GM18870 (cell line): ENCODE measurements at regions not wholly inside any gene's neighbourhood (a gene's known extent, or its start where the extent isn't known, plus 50 kb on each side); places are given as distances from the start of the nearest gene placed in this dataset.

ENCODE experiments used
- ATAC-seq: cut with Tn5 transposase; IDR thresholded peaks from one replicate; pipeline ENCODE4 v1.9.1; 2021; ENCODE audit warnings: moderate library complexity; ENCODE audit not compliant: unreplicated experiment

DNA sequence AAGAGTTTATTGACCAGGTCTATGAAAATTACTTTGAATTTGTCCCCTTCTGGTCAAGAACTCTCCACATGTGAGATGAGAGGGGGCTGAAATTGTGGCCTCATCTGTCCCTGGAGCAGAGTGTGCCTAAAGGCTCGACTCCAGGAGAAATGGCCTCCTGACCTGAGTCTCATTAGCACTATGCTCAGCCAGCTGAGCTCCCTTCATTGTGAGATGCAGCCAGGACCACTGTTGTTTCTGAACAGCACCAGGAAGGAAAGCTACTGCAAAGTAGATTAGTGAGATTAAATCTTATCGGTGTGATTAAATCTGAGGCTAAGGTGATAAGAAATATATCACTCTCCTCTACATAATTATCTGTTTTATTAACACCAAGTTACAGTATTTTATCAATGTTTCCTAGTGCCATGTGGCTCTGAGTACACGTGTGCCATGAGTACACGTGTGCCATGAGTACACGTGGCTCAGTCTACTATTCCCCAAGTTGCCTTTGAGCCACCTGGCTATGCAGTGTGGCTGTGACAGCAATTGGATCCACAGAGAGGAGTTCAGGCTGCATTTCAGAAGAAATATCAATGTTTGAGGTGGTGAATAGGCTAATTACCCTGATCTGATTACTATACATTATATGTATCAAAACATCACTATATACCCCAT, 126.9 kb downstream of the IPMK start:
- no peak for ATAC-seq

DNA sequence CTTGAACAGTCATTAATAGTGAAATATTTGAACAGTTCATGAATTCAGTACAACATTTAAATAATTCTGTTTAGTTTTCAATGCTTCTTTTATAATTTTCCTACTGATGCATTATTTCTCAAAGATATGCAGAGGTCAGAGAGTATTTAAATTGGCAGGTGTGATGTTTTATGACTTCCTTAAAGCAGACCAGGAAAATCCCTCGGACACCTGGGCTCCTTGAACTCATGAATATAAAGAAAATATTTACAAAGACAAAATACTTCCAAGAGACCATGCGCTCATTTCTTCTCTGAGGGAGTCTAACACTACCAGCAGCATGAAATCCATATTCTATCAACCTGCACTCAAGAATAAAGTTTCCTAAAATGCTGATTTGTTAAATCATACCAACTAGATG, 127.6 kb downstream of the IPMK start:
- ATAC-seq, result no peak

DNA sequence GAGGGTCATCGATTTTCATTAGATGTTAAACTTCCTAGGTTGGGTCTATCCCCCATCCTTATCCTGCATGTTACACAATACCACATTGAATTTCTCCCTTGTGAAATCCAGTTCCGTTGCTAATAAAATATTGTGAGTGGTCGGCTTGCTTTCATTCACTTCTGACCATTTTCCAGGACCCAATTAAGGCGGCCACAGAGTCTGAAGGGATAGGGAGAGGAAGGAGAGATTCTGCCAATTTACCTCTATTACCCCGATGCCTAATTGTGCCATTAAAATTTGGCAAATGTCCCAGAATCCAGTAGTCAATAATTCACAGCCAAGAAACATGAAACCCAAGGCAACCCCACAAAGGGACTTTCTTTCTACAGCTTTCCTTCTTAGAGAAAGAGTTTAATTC, 129.9 kb downstream of the IPMK start:
- ATAC-seq, result no peak

DNA sequence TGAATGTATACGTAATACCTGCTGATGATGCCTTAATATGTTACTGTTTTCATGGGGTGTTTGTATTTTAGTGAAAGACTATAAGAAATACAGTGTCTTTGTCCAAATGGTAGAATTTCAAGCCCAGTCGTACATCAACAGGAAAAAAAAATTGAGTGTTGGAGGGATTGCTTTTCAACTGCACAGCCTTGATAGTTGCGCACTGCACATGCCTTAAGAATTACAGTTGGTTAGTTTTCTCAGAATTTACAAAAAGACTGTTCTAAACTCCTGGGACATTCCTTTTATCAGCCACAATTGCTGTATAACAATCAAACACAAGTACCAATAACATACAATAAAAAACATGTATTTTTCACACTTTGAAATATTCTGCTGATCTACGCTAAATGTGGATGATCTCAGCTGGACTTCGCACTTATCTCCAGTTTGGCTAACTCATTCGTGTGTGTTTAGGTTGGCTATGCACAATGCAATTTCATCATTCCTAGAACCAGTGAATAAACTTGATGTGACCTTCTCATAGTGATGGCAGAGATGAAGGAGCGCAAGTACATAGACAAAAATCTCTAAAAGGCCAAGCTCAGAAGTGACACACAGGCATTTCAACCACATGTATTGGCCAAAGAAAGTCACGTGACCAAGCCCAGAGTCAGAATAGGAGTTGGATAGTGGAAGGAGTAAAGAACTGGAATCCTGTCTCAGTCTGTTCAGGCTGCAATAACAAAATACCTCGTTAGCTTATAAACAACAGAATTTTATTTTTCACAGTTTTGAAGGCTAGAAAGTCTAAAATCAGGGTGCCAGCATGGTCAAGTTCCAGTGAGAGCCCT, 152.3 kb downstream of the IPMK start:
- no peak for ATAC-seq

DNA sequence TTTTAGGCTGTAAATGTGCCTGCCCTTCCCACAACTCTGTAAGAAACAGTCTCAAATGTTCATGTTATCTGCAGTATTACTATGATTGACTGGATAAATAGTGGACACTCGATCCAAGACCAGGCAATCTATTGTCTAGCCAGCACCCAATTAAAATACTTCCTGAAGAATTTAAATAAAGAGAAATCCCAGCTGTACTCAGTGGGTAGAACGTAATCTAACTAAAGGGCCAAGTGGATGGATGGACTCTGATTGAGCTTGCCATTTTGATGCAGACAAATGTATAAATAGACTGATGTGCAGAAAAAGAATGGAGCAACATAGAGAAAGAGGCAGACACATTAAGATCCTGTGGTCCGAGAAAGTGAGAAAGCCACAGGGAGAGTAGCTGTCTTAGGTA, 158.0 kb downstream of the IPMK start:
- ATAC-seq, result no peak

DNA sequence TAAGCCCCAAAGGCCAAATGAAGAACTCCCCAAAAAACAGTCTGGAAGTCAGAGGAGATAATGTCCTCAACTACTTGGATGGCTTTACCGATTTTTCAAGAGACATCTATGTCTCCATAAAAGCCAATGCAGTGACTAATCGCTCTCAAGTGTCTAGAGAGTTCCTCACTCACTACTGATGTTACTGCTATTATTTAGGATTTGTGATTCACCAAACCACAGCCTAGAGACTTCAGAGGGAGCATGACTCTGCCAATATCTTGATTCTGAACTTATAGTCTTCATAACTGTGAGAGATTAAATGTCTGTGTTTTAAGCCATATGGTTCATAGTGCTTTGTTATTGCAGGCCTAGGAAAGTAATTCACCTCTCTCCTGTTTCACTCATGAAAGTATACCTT, 160.2 kb downstream of the IPMK start:
- no peak for ATAC-seq

DNA sequence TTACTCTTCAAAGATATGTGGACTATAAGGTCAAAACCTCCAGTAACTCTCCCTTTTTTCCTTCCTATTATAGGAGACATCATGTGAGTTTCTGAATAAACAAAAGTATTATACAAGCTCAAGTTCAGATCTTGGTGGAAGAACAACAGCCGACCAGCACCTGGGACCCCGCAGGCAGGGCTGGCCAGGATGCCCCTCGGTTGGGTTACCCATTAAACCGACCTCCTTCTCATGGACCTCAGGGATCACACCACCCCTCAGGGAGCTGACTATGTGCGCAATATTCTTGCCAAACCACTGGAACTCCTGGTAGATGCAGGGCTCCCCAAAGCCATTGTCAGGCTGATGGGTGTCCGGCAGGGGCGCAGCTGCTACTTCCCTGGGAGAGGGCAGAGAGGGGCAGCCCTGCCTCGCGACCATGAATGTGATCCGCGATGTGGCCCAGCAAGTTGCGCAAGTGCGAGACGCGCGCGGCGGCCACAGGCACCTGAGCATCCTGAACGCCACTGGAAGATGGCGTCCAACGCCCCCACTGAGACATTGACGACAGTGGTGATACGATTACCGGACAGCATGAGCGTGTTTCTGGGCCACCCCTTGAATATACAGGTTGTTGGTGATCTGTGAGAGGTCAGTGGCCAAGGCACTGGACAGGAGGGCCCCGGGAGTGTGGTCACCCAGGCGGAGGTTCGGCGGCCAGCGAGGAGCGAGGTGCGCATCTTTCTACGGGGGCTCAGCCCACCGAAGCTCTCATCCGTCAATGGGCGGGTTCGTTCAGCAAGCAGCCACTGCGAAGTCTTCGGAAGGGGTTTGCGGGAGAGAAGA, 161.3 kb downstream of the IPMK start:
- no peak for ATAC-seq

DNA sequence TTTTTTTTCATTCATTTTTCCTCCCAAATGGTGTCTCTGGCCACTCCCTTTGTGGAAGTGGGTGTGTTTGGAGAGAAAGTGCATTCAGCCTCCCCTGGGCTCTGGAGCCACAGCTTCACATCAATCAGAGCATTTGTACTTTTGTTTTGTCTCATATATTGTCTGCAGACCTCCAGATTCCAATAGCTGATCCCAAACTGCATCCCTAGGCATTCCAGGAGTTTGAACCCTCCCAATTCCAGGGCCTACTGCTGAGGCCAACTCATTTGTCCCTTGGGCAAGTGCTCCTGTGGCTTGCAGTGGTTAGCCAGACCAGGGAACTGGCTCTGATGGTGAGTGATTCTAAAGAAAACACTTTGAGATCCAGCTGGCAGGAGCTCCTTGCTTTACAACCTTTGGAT, 163.3 kb downstream of the IPMK start:
- no peak for ATAC-seq

DNA sequence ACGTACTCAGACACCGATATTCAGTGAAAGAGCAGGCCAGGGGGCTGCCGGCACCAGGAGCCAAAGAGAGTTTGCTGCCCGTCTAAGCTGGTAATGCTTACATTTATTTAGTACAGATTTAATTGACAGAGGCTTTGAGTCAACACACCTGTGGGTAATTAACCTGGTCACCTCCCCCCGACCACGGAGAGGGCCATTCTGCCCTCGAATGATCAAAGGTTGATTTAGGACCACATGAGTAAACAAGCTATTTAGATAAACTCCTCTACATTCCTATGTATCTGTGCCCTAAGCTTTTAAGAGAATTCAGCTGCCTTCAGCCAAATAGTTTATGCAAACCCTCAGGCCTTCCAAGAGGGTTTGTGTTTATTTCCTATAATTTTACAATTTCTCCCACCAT, 164.8 kb downstream of the IPMK start:
- ATAC-seq, result no peak

DNA sequence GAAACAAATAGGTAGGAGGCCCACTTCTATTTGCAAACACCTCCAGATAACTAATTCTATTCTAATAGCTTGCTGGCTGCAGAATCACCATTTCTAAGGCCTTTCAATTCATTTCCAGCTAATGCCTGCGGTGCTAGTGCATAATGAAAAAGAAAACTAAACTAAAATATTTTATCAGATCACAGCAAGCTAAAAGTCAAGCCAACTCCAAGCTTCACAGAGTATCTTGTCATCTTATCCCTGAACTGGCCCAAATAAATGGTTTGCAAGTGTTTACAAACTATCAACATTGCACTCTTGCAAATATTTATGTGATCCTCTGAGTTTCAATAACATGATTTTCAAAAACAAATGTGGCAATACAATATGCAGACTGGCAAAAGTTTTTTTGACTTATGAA, 166.0 kb downstream of the IPMK start:
- no peak for ATAC-seq

DNA sequence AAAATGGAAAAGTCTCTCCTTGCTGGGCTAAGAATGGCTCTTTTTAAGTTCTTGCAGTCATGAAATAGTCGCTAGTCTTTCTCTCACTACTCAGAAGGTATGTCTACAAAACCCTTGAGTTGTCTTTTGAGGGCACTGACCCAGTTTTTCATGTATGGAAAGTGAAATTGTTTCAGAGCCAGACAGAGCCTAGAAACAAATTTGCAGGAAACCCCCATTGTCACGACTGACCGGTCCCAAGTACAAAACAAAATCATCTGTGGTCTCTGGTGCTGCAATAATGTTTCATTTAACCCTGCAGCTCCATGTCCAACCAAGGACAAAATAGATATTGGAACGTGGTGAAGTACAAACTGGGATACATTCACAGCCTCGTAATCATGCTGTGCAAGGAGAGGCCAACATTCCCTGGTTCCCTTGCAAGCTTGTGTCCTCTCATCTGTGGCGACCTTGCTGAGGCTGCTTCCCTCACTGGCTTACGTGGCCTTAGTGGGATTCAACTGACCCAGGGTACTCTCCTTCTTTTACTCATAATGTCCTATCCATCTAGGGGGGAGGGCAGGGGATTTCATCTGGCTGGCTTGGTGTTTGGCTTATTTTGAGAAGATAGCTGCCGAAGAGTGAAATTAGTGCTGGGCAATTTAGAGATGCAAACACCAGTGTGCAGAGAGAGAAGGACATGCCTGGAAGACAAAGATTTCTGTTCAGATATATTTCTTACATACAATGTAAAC, 172.5 kb downstream of the IPMK start:
- ATAC-seq, result peak; percentile 73

DNA sequence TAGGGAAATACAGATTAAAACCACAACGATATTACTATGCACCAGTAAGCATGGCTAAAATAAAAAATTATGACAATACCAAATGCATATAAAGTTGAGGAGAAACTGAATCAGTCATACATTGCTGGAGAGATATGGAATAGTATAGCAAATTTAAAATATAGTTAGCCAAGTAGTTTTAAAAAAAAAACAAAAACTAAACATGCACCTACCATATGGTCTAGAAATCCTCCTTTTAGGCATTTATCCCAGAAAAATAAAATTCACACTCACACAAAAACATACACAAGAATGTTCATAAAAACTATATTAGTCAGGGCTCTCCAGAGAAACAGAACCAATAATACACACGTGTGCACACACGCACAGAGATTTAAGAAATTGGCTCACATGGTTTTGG, 175.8 kb downstream of the IPMK start:
- ATAC-seq, result no peak

DNA sequence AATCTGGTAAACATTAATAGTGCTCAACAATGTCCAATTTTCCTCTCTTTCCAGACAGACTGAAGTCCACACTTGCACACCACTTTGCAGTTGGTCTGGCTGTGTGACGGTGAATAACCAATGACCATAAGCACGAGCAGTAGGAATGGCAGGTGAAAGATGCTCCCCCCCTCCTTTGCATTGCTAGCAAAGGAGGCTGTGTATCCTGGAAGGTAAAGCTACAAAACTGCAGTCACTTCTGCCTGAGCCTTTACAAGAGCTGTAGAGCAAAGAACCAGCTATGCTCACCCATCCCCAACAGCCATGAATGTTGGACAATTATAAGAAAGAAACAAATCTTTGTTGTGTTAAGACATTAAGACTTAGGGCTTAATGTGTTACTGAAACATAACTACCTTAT, 178.0 kb downstream of the IPMK start:
- ATAC-seq, result no peak

DNA sequence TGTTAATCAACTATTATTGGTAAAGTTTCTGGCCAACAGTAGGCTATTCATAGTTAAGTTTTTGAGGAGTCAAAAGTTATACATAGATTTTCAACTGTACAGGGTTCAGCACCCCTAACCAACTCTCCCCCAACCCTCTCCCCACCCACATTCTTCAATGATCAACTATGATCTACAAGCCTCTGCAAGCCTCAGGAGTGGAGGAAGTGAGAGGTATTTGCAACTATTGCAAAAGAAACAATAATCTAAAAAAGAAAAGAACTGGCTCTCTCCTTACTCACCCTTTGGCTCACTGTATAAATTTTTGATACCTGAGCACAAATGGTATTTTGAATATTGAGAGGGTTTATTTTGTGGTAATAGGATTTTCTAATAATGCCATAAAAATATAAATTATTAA, 179.8 kb downstream of the IPMK start:
- ATAC-seq, result no peak

DNA sequence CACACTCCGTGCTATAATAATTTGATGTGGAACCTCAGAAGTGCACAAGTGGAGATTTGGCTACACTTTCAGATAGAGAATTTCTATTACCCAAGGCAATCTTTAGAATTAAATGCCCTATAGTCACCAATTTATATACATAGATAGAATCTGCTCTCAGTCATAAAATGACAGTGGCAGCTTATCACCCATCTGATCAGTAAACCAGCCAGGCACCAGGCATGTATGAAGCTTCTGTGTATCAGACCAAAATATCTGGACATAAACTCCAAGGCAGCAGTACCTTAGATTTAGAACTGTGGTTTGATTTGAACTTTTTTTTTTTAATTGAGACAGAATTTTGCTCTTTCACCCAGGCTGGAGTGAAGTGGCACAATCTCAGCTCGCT, 180.9 kb downstream of the IPMK start:
- no peak for ATAC-seq

DNA sequence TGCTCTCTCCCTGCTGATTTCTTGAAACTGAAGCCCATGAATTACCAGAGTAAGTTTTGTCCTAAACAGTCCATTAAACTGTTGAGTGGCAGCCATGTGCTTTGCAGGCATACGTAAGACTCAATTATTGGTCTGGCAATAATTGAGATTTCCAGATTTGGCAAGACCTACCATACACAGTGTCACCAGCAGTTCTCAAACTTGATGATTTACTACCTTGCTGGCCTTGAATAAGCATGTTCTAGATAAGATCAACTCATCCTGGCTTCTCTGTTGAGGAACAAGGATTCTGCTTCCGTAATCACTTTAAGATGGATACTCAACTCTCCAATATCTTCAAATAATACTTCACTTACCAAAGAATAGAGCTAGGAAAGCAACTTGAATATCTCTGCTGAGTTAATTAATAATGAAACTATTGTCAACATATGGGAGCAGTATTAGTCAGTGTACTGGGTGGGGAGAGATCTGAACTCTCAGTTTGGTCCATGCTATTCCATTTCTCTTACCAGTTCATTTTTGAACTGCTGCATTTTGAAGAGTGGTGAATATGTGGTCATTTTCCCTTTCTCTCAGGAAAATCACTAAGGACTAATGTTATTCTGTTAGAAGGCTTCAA, 181.4 kb downstream of the IPMK start:
- ATAC-seq, result peak; percentile 77

DNA sequence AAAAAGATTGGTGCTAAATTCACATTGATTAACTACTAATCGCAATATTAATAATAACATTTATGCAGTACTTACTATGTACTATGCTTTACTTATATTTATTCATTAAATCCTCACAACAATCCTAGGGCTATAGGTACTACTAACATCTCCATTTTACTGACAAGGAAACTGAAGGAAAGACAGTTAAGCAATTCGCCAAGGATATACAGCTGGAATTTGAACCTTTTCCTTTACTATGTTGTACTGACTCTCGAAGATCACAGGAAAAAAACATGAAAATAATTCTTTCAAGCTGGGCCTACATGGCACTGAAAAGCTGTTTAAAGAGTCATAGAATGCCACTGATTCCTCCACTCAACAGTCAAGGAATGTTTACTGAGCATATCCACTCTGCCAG, 185.4 kb downstream of the IPMK start:
- no peak for ATAC-seq

DNA sequence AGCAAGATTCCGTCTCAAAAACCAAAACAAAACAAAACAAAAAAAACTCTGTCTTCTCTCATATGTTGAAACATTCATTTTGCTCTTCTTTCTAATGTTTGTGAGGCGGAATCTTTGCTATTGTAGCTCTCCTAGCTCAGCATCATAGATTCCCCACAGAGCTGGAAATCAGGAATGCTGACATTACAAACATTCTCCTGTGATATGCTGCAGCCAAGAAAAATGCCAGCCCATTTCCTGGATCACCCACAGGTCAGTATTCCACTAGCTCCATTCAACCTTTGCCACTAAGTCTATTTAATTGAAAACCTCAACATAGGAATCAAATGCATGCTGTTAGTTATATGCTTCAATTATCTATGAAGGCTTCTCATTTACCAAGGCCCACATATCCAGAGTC, 186.3 kb downstream of the IPMK start:
- ATAC-seq, result no peak

DNA sequence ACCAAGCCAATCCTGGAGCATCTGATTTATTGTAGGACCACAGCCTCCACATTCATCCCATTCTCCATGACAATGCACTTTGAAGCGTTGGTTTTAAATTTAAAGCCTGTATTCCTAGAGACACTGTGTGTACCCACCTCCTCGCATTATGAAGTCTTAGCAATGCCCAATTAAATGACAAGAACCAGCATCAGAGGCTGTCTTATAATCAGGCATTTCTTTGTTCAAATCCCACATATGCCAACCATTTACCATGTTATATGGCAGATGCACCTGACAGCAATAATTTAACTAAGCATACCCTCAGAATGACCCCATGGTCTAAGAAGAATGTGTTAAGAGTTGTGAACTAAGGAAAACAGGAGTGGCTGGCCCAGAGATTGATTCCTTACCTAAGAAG, 188.2 kb downstream of the IPMK start:
- ATAC-seq, result no peak

DNA sequence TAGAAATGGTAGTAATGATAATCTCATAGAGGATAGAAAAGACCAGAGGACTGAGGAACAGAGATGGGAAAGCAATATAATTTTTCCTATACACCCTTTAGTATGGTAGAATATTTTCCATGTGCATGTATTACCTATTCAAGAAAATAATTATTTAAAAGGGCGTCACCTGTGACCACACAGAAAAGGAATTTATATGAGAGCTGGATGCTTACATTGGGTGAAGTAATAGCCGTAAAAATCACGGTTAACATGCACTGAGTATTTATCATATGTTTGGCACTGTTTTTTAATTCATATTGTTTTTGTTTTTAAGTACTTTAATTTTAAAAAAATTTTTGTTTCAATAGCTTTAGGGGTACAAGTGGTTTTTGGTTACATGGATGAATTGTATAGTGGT, 195.1 kb downstream of the IPMK start:
- no peak for ATAC-seq

DNA sequence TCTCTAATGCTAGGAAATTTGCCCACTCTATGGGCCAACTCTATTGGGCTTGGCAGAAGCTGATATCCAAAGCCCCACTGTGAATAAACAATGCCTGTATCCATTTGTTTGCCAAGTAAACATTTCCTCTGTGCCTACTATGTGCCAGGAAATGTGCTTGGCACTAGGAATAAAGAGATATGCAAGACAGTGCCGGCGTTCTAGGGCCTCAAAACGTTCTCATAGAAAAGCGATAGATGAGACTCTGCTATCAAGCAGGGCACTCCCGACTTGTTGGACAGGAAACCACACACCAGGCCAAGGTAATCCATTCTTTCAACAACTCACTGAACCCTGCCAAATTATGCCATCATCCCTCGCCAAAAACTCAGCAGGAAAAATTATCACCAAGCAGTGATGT, 196.7 kb downstream of the IPMK start:
- no peak for ATAC-seq
